GM19397 (cell line): ENCODE measurements at regions not wholly inside any gene's neighbourhood (a gene's known extent, or its start where the extent isn't known, plus 50 kb on each side); places are given as distances from the start of the nearest gene placed in this dataset.

Source experiments
- ATAC-seq: cut with Tn5 transposase; IDR thresholded peaks from one replicate; pipeline ENCODE4 v1.9.1; 2021; ENCODE audit warnings: mild to moderate bottlenecking, moderate library complexity; ENCODE audit not compliant: unreplicated experiment

DNA sequence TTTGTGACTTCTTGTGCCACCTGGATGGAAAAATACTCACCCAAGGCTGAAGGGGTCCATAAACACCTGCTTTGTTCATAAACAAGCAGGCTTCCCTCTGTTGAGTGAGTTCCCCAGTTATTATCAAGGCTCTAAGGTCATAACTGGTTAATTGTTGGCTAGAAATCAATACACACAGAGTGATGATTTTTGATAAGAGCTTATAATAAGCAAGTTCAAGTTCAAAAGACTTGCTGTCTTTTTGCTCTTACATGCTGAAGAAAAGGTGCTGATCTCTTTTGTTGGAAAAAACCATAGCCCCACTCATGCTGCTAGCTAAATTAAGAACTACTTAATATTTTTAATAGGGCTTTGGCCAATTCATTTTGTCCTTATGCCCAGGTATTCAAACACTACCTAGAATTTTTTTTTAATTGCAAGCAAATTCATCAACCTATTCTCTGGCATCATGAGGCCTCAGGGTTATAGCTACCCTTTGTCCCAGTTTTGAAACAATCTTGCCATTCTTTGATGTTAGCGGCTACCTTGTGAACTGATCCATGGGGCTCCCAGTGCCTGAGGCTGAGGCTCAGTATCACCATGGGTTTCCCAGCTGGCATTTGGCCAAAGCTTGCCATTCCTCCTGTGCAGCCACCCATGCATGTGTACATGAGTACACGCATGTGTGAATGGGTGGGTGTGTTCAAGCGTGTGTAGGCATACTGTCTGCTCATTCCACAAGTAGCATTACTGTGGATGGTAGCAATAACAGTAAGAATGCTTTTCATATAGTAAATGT lies 127.6 kb upstream of the LPP start:
- ATAC-seq: no peak

DNA sequence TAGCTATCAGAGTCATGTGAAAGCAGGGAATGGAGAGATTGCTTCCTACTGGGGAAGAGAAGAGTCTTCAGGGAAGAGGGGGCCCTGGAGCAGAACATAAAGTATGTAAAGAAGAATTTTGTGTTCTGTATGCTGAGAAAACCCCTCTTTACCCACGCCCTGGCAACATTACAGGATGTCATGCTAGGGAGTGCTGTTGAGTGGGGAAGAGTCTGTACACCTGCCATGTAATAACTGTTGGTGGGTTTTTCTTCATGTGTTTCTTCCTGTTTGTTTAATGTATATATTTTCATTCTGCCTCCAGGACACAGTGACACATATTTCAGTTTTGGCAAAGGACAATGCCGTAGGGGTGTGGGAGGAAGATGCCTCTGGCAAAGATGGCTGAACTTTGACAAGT lies 122.8 kb upstream of the LPP start:
- no peak for ATAC-seq

DNA sequence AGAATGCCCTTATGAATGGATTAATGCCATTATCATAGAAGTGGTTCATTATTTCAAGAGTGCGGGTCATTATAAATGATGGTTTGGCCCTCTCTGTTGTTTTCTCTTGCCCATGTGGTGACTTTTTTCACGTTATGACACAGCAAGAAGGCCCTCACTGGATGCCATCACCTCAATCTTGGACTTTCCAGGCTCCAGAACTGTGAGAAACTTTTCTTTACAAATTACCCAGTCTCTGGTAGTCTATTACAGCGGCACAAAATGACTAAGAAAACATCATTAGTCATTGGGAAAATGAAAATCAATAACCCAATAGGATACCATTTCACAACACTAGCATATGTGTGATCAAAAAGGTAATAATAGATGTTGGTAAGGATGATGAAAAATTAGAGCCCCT lies 119.0 kb upstream of the LPP start:
- no peak for ATAC-seq

DNA sequence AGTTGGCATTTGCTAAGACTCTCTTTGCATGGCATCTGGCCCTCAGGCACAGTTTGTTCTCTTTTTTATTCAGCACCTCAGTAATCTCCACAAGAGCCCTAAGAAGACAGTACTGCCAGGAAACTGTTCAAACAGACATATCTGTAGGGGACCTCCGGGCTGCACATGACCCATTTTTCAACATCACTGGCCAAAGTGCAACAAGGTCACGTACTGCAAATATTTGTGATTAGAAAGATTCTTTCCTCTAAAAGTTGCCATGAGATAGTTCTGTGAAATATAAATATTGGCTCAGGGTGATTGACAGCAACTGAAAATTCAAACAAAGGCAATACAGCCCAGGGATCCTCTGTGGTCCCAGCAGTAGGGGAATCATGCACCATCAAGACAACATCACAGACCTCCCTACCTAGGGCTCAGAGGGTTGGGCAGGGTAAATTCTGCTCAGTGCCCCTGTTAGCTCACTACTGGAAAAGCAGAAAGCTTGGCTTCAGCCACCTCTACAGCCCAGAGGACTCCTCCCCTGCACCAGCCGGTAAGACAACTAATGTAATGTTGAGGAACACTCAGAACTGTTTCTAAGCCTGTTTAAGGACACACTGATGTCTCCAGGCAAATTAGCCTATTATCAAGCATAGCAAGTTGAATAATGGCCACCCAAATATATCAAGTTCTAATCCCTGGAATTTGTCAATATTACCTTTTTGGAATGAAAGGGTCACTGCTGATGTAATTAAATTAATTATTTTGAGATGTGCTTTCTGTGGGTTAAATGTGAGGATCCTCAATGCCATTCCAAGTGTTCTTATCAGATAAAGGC lies 117.4 kb upstream of the LPP start:
- no peak for ATAC-seq

DNA sequence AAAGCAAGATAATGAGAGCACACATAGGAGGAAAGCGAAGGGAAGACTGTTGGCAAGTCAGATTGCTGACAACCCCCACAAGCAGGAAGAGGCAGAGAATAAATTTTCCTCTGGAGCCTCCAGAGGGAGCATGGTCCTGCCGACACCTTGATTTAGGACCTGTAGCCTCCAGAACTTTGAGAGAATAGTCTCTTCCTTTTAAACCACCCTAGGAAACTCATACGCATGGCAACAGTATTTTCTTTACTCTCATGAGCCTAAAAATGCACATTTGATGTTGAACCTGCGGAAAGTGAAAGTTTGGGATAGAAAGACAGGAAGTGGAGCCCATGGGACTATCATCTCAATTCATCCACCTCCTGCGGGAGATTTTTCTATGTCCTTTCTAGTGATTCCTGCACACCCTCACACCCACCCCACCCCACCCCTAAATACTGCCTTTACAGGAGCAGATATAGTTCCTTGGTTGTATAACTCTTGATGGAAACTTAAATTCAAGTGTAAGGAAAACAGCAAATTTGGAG lies 116.7 kb upstream of the LPP start:
- ATAC-seq: no peak

DNA sequence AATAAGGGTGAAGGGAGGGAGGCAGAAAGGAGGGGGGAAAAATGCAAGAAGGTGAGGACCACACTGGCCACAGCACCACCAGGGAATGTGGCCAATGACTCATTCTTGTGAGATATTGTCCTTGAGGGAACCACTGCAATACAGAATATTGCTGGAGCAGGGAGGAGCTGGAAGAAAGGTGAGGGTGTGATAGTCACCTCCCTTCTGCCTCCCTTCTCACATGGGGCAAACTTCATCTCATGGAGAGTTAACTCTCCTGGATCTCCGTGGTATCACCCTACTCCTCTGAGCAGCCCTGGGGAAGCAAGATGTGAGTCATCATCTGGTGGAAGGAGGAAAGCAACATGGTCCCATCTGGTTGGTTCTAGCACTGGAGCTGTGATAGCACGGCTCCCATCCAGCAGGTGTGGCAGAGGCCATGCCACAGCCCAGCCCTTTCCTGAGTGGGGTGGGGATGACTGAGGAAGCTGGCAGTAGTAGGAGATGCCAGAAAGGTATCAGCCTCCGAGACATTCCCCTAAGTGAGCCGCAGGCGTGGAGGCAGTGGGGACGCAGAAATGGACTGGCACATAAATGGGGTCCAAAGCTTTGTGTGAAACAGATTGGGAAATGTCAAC lies 115.9 kb upstream of the LPP start:
- no peak for ATAC-seq

DNA sequence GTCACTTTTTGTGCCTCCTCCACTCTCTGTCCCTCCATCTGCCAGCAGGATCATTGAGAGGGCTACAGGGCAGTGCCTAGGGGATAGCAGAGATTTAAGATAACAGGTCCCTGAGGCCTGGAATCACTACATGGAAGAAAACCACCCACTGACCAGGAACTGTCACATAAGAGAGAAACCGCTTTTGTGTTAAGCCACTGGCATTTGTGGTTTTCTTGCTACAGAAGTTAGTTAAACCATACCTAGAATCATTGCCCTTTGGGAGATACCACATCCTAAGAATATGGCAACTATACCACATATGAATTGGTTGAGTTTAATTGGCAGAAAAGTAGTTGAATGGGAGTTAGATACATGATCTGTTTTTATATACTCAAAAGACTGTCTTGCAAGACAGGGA lies 112.8 kb upstream of the LPP start:
- no peak for ATAC-seq

DNA sequence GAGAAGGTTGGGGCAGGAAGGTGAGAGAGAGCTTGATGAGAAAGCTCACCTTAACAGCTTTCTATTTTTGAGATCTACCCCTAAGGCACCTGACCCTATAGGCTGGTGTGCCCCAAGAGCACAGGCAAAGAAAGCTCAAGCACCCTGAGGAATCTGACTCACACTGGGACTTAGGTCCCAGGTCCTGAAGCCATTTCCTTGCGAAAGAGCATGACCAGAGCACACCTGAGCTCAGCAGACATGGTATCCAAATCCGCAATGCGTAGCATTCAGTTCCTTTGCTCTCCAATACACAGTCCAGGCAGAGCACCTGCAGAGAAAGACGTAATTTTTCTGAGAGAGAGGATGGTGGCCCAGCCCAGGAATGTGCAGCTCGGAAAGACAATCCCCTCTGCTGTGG lies 112.1 kb upstream of the LPP start:
- no peak for ATAC-seq

DNA sequence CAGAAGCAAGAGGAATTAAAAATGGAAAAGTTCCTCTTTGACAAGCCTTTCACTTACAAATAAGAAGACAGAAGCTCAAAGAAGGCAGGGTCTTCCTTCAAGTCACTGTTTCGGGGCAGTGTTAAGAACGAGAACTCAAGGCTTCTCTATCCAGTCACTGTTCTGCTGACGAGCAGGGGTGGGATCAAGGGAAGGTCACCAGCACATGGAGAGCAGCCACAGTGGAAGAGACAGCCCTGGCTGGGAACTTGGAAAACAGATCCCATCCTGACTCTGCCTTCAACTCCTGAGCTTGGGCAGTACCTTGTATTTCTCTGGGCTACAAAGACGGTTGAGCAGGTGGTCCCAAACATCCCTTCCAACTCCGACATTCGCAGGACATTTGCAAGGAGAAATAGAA lies 111.5 kb upstream of the LPP start:
- no peak for ATAC-seq

DNA sequence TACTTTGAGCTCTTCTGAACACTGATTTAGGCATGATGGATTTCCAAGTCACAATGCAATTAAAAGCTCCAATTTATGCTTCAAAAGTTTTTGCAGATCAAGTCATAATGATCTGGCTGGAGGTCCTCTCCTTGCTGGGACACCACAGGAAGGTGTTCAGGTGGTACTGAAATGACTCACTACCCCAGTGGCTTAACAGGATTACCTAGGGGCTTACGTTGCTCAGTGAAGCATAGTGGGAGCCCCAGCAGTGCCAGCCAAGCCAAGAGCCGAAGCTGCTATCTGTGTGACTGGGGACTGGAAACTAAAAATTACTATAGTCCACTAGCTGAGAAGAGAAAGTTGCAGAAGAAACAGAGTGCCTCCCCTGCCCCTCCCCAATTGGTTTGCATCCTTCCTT lies 110.1 kb upstream of the LPP start:
- ATAC-seq: no peak

DNA sequence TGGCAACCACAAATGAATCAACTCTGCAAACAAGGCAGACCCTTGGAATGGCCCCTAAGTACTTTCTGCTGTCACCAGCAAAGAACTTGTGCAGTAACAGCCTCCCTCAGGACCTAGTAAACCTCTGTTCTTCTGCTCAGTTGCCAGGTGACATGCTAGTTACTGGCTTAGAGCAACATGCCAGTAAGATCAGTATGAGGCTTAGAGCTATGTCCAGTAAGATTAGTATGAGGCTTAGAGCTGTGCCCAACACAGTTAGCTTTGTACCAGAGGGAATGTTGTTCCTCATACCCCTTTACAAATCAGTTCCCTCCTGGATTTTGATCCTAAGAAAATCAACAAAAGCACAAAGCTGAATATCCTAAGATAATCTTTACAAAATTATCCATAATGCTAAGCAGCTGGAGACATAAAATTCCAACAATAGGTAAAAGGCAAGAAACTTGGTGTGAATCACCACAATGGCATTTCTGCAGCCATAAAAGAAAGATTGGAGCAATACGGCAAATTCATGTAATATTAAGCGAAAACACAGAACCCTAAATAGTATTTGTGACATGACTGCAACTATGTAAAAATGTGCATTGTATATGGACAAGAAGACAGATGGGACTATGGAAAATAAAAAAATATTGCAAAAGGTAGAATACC lies 107.3 kb upstream of the LPP start:
- ATAC-seq: no peak

DNA sequence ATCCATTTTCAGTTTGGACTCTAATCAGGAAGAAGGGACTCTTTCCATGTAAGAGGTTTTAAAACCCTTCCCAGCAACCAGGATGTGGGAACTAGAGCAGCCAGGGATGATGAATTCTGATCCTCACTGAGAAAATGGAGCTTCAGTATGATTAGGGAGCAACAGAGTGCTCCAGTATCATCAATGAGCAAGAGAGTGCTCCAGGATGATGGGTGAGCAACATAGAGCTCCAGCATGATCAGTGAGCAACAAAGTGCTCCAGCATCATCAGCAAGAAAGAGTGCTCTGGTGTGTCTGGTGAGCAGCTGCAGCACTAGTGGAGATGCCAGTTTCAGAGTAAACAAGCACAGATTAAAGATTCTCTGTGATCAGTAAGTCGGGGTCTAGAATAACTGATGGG lies 106.4 kb upstream of the LPP start:
- ATAC-seq: no peak

DNA sequence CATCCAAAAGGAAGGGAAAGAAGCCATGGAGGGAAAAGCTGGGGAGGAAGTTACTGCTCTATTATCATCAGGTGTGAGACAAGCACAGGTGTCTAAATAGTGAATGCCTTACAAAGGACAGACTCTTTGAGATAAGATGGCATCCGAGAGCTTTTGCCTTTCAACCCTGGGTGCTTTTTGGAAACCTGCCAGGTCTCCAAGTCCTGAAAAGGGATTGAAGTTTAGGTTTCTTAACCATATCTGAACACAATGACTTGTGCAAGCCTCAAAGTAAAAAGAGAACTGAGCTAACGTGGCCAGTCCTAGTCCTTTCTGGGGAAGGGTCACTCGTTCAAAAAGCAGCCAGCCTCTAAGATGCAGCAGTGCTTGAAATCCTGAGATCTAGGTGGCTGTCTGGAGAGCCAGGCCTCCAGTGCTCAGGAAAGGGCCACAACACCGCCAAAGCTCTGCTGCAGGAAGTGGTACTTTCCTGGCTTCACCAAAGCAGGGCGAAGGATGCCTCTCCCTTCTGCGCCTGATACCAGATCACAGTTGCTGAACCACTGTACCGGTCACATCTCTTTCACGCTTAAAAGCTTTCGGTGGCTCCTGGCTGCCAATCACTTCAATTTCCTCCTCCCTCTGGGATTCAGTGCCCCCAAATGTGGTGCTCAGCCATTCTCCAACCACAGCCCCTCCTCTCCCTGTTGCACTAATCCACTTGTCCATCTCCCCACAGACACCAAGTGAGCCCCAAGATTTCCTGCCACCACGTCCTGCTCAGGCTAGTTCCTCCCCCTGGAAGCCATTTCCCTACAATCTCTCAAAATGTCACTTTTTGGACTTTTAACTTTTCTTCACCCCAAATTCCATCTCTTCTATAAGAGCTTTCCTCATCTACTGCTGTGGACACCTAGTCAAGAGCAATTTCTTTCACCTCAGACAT lies 104.1 kb upstream of the LPP start:
- ATAC-seq: no peak

DNA sequence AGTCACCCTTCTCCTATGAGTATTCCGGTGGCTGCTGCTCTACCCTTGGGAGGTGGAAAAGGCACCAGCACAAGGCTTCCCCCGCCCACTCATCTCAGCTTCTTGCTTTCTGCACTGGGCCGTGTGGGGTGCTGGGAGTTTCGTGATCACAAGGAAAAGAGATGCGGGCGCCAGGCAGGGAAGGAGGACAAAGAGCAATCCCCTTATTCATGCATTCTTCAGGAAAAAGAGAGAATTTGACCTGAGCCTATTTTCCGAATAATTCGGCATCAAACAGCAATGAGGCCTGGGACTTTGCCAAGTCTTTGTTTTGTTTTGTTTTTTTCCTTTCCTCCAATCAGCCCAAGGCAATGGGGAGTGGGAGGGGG lies 102.2 kb upstream of the LPP start:
- ATAC-seq: no peak

DNA sequence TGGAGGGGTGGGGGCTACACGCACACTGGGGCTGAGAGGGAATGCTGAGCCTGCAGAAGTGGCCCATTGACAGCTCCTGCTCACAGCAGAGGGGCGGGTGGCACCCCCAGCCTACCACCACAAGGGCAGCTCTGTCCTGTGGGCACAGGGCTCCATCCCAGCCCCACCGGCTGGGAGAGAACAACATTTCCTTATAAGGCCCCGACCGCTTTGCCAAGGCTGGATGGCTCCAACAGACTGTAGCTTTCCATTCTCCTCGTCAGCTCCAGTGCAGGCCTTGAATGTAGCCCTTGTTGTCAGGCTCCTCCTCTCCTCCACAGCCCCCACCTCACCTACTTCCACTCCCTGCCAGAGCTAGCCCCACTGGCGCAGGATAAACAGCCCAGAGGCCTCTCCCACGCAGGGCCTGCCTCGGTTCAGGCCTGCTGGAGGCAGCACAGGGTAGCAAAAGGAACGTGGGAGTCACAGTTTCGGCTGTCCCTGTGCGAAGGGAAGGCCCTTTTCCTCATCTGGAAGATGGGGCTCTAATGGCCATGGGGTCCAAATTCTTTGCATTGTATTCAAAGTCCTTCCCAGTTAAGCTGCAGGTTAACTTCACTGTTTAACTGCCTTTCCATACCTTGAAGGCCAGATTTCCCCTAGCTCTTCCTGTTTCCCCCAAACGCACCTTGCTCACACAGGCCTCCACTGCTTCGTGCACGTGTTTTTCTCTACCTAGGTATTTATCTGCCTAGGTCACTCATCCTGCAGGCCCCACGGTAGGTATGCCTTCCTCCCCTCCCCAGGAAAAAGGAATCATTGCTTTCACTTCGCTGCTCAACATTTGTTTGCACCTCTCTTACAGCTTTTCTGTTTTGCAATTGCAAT lies 101.6 kb upstream of the LPP start:
- no peak for ATAC-seq

DNA sequence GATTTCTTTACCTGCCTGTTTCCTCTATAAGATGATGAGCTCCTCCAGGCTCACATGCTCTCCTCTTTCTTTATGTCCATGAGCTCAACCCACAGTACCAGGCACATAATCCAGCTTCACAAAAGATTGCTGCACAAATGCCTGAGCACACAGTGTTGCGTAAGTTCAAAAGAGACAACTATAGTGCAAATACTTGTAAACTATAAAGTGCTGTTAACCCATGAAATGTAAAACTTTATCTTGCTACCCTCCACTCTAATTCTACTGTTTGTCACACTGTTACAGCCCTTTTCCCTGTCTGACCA lies 101.0 kb upstream of the LPP start:
- no peak for ATAC-seq

DNA sequence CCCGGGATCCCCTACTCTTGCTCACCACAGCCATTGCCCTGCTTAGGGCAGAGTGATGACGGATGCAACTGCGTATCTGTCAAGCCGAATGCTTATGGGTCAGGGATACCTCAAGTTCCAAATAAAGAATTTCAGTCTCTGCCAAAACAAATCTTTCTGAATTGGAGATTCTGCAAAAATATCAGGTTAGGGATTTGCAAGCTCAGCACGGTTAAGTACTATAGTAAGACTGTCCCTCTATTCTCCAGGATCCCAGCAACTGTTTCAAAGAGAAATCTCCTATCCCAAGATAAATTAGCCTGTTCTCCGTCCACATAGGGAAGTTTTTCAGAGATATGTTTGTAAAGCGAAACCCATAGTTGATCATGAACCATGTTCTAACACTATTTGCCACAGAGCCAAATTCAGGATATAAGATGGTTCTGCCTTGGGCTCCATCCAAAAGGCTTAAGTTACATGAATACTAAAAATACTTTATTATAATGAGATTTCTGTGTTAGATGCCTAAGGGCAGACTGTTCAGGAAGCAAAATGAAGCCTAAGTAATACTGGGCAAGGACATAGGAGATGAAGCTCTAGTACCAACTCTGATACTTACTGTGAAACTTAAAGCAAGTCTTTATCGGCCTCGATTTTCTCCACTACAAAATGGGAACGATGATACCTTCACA lies 100.1 kb upstream of the LPP start:
- ATAC-seq: no peak

DNA sequence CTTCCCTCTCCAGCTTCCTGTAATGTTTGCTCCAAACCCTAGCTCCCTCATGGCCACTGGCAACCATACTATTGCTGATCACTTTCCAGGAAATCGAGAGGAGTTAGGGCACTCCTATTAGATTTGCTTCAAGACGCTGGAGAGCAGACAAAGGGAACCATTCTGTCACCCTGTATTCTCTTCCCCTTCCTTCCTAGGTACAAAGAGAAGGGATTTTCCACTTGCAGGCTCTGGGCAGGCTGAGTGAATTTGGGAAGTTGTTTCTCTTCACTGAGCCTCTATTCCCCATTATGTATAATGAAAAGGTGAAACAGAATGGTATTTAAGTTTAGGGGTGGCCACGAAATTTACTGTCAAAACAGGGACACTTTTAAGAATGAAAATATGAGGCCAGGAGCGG lies 99.4 kb upstream of the LPP start:
- ATAC-seq: no peak

DNA sequence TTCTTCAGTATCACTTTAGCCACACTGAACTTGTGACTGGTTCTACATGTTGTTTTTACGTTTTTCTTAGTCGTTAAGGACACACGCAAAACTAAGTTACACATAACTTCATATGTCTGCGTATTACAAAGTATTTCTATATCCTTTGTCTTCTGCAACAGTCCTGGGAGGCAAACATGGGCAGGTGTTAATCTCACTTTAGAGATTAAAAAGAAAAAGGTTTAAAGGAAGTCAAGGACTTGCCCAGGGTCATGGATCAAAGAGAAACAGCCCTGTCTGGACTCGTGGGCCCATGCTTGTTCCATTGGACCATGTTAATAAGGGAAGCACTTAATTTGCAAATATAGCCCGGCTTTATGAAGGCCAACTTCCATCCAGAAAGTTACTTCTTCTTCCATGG lies 98.6 kb upstream of the LPP start:
- ATAC-seq: no peak
